HG03060 (cell line): ENCODE measurements at regions not wholly inside any gene's neighbourhood (a gene's known extent, or its start where the extent isn't known, plus 50 kb on each side); places are given as distances from the start of the nearest gene placed in this dataset.

Experiments
- ATAC-seq: cut with Tn5 transposase; IDR thresholded peaks from one replicate; pipeline ENCODE4 v1.9.1; 2021; ENCODE audit warnings: low read depth, moderate number of reproducible peaks; ENCODE audit not compliant: unreplicated experiment

- ATAC-seq: no peak
These were observed 72.3 kb downstream of the LINC00237 start for GRCh38 chr20:21033817-21034216.

GRCh38 chr20:21031666-21032065, 74.5 kb downstream of the LINC00237 start:
- ATAC-seq: no peak

GRCh38 chr20:21029341-21029740, 76.8 kb downstream of the LINC00237 start:
- no peak for ATAC-seq

GRCh38 chr20:21028921-21029320, 77.2 kb downstream of the LINC00237 start:
- no peak for ATAC-seq

GRCh38 chr20:21028436-21028835, 77.7 kb downstream of the LINC00237 start:
- no peak for ATAC-seq

- ATAC-seq: no peak
These were observed 78.6 kb downstream of the LINC00237 start for GRCh38 chr20:21027569-21027968.

- no peak for ATAC-seq
These were observed 79.2 kb downstream of the LINC00237 start for GRCh38 chr20:21026951-21027350.

GRCh38 chr20:21024420-21024819, 81.7 kb downstream of the LINC00237 start:
- no peak for ATAC-seq

GRCh38 chr20:21022925-21023324, 83.2 kb downstream of the LINC00237 start:
- ATAC-seq: no peak

GRCh38 chr20:21021472-21021790, 84.7 kb downstream of the LINC00237 start:
- ATAC-seq: no peak

GRCh38 chr20:21020659-21021471, 85.3 kb downstream of the LINC00237 start:
- ATAC-seq: no peak

GRCh38 chr20:21019814-21020658, 86.1 kb downstream of the LINC00237 start:
- ATAC-seq: no peak

- no peak for ATAC-seq
These were observed 86.7 kb downstream of the LINC00237 start for GRCh38 chr20:21019468-21019813.

- no peak for ATAC-seq
These were observed 87.6 kb downstream of the LINC00237 start for GRCh38 chr20:21018576-21018975.

- no peak for ATAC-seq
These were observed 88.6 kb downstream of the LINC00237 start for GRCh38 chr20:21017528-21018085.

- ATAC-seq: no peak
These were observed 89.4 kb downstream of the LINC00237 start for GRCh38 chr20:21016751-21017150.

GRCh38 chr20:21014528-21014927, 91.6 kb downstream of the LINC00237 start:
- ATAC-seq: no peak

GRCh38 chr20:21008951-21009350, 97.2 kb downstream of the LINC00237 start:
- no peak for ATAC-seq

GRCh38 chr20:21006611-21007010, 99.5 kb downstream of the LINC00237 start:
- no peak for ATAC-seq

- ATAC-seq: no peak
These were observed 101.6 kb downstream of the LINC00237 start for GRCh38 chr20:21004386-21005076.

- no peak for ATAC-seq
These were observed 102.3 kb downstream of the LINC00237 start for GRCh38 chr20:21003902-21004301.
